ENCODE measurements at regions not wholly inside any gene's neighbourhood (a gene's known extent, or its start where the extent isn't known, plus 50 kb on each side); places are given as distances from the start of the nearest gene placed in this dataset.

GRCh38 chr10:55305285-55305684, 504.3 kb upstream of the PCDH15 start:
- TF ChIP-seq CTCF (IDR thresholded peaks at IDR 0.05): no peak
- no peak for TF ChIP-seq POLR2A (IDR thresholded peaks at IDR 0.05)
- no peak for TF ChIP-seq EP300 (IDR thresholded peaks at IDR 0.05)

Data from ovary (tissue), 3 donors.